ENCODE measurements at regions not wholly inside any gene's neighbourhood (a gene's known extent, or its start where the extent isn't known, plus 50 kb on each side); places are given as distances from the start of the nearest gene placed in this dataset.
"Not testable (repeated sequence)": the region's sequence is repeated elsewhere in the genome, so short reads cannot be mapped to it uniquely, and the experiment has no call there.

GRCh38 chr6:92011681-92012245, 1407.6 kb downstream of the EPHA7 start:
- no peak for ATAC-seq

DNA sequence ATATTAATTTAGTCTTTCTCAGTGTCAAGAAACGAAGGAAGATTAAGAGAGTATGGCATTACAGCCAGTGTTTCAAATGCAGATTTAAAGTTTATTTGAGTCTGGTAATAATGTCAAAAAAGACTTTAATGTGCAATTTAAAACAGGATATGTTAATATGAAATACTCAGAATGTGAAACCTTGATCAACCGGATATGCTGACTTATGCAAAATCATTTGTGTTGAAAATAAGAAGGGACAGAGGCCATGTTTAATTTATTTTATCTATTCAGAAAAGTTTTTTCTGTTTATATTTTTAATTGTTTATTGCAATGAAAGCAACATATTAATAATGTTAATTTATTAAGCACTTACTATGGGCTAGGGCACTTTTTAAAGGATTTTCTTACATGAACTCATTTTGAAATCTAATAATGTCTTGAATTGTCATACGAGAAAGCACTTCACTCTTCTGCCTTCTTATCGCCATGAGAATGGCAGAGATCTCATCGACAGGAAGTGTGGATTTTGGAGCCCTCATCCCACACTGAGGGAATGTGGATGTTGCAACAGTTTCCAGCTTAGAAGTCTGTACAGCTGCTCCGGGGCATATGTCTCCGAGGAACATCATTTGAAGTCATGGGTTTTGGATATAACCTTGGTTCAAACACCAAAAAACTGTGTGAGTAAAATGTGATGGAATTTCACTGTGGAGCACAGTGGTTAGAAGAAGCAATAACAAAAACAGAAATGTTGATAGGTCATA, 1410.4 kb downstream of the EPHA7 start:
- no peak for ATAC-seq

DNA sequence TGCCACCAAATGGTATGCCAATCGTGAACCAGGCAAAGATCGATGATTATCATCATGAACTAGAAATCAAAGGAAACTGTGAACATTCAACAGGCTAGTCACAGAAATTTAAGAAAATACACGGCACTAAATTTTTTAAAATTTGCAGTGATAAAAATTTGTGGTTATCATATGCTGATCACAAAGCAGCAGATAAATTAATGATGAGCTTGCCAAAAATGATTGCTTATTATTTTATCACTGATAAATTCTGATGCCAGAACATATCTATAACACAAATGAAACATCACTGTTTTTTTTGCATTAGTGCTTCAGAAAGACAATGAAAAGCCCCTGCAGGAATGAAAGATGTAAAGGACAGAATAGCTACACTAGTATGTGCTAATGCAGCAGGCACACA, 1413.2 kb upstream of the MAP3K7 start:
- ATAC-seq: no peak

DNA sequence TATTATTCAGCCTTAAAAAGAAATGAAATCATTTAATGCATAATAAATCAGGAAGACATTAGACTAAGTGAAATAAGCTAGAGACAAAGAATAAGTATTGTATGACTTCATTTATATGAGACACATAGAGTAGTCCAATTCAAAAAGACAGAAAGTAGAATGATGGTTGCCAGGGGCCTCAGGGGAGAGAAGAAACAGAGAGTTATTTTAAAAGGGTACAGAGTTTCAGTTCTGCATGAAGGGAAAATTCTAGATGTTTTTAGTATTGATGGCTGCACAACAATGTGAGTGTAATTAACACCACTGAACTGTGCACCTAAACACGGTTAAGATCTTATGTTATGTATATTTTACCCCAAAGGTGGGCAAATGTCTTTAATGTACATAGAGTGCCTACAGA, 1407.9 kb upstream of the MAP3K7 start:
- no peak for ATAC-seq

- no peak for ATAC-seq
Measured at GRCh38 chr6:91982559-91982958, 1395.7 kb upstream of the MAP3K7 start.

DNA sequence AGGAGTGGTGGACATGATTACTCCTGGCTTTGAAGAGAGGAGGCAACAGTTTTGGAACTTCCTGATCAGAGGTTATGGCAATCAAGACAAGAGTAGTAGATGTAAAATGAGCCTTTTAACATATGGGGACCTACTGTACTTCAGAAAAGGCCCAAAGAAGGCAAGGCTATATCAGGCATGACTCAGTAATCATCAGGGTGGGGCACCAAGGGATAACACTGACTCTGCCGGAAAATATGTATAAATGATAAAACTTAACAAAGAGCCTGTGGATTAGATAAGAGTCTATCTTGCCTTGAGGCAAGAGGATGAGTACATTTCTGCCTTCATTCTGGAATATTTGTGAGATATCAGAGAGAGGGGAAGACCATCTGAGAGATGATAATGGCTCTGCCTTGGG, 1389.9 kb upstream of the MAP3K7 start:
- ATAC-seq: no peak

GRCh38 chr6:91970700-91971099, 1383.8 kb upstream of the MAP3K7 start:
- no peak for ATAC-seq

- ATAC-seq: no peak
Measured at GRCh38 chr6:91965872-91966271, 1379.0 kb upstream of the MAP3K7 start.

- ATAC-seq: no peak
Measured at GRCh38 chr6:91961671-91962070, 1374.8 kb upstream of the MAP3K7 start.

DNA sequence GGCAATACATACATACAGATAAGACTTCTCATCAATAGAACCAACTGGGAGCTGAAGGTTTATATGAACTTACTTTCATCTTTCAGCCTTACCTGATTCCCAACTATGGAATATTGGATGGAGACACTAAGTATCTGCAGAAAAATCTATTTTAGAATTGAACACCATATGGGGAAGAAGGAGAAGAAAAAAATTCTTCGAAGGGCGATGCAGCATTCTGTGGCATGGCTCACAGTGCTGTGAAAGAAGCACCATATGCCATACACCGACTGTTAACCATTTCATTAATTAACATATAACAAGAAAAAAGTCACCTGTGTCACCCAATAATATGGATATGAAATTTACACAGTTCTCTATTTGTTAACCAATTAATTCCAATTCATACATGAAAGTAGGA, 1374.4 kb upstream of the MAP3K7 start:
- ATAC-seq: no peak

DNA sequence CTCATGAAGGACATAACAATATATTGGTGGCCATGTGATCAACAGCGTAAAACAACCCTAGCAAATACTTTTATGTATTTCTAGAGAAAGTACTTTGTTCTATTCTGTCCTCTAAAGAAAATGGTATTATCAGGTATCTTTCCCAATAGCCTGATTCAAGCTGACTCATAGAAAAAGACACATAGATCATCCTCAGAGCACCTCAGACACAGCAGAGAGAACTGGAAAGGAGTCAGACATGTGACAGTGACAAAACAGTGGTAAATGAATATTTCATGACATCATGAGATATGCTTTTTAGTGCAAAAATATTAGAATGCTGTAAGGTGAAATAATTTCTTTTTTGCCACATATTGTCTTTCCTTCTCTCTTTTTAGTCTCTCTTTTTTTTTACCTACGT, 1355.0 kb upstream of the MAP3K7 start:
- no peak for ATAC-seq

DNA sequence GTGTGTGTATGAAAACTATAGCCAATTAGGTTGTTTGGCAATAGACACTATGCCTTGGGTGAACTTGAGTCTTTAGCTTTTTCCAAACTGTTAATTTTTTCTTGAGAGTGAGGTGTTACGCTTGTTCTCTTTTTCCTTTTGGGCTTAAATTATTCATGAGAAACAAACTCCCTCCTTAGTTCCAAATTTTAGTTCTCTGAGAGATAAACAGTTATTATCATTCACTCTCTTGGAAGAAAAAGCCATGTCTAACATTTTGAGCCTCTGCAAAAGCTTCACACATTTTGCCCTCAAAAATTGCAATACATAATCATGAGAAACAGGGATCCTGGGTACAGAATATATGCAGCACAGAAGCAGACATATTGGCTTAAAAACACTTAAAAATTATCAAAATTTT, 1353.9 kb upstream of the MAP3K7 start:
- no peak for ATAC-seq

DNA sequence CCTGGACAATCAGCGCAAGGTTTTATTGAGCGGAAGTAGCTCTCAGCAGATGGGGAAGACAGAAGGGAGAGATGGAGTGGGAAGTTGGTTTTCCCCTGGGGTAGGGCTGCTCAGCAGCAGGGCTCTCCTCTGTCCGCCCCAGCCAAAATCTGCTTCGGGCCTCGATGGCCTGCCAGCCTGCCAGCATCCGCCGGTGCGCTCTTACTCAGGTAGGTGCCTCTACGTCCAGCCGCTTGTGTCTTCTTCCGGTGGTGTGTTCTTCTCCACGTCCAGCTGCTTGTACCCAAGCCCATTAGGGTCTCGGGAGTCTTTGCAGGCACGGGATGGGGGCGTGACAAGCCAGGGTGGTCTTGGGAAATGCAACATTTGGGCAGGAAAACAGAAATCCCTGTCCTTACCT, 1340.0 kb upstream of the MAP3K7 start:
- ATAC-seq: no peak

DNA sequence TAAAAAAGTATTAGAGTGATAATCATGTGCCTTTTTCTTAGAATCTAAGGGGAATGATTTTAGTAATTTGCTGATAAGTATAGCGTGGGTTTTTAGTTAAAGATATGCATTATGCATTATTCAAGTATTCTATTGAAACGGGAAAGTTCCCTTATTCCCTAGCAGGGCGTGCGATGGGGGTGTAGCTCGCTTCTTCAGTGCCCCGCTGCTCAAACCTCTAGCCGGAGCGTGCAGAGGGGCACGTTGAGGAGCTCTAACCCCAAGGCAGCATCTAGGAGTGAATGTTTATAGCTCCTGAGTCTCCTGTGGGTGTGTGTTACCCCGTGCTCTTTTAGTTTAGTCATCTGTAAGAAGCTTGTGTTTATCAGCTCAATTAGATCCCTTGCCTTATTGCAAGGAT, 1339.5 kb upstream of the MAP3K7 start:
- no peak for ATAC-seq

DNA sequence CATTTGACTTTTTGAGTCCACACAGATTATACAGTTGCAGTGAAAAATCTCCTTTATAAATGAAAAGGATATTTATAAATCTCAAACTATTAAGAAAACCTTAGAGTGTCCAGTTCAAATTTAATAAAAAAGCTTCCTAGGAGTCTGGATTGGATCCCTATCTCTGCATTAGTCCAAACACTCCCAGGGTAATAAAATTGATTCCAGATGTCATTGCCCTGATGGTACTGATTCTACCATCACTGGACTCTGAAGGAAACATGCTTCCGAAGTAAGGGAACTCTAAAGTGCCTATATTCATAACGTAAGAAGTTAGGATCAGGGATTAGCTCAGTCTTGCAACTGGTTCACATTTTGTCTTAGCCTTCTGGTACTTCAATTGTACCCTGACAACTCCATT, 1325.1 kb upstream of the MAP3K7 start:
- no peak for ATAC-seq

GRCh38 chr6:91904586-91905164, 1317.8 kb upstream of the MAP3K7 start:
- ATAC-seq: no peak

DNA sequence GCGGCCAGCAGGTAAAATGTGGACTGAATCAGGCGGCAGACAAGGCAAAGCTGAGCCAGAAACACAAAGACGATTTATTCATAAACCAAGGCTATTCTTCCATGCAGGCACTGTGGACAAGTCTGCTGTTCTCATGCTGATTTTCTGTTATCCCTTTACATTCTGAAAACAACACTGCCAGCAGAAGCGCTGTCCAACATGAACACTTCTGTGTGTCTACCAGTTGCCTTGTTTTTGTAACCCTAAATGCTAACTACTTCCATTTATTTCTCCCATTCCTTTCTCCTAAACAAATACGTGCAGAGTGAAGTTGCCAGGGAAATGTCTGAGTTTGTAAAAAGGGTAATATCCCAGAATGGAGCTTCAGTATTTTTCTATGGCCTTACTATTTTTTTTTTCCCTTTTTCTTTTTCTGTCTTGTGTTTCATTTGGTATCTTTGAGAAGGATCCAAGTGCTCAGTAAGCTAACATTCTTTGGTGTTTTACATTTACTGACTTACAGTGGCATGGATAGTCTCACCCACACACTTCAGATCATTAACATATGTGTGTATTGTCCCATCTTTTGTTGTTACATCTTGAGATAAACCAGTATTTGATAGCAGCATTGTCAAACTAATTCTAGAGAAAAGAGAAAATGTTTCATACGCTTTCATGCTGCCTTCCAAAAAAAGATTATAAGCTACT, 1308.9 kb upstream of the MAP3K7 start:
- ATAC-seq: no peak

DNA sequence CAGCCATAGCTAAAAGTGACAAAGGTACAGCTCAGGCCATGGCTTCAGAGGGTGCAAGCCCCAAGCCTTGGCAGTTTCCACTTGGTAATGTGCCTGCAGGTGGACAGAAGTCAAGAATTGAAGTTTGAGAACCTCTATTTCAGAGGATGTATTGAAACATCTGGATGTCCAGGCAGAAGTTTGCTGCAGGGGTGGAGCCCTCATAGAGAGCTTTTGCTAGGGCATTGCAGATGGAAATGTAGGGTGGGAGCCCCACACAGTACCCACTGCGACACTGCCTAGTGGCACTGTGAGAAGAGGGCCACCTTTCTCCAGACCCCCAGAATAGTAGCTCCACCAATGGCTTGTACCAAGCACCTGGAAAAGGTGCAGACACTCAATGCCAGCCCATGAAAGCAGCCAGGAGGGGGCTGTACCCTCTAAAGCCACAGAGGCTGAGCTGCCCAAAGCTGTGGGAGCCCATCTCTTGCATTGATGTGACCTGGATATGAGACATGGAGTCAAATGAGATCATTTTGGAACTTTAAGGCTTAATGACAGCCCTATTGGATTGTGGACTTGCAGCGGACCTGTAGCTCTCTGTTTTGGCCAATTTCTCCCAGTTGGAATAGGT, 1299.4 kb upstream of the MAP3K7 start:
- no peak for ATAC-seq

GRCh38 chr6:91881791-91882190, 1294.9 kb upstream of the MAP3K7 start:
- not testable (repeated sequence) for ATAC-seq

GRCh38 chr6:91879386-91879995, 1292.6 kb upstream of the MAP3K7 start:
- no peak for ATAC-seq

GRCh38 chr6:91877994-91878393, 1291.1 kb upstream of the MAP3K7 start:
- no peak for ATAC-seq

GRCh38 chr6:91874971-91875370, 1288.1 kb upstream of the MAP3K7 start:
- ATAC-seq: no peak

Measured in activated CD4-positive, CD25-positive, alpha-beta regulatory T cell treated with anti-CD3 and anti-CD28 coated beads, Interleukin-2, amount 50 U/mL, for 24 hours (primary cell).